ENCODE measurements at regions not wholly inside any gene's neighbourhood (a gene's known extent, or its start where the extent isn't known, plus 50 kb on each side); places are given as distances from the start of the nearest gene placed in this dataset.

DNA sequence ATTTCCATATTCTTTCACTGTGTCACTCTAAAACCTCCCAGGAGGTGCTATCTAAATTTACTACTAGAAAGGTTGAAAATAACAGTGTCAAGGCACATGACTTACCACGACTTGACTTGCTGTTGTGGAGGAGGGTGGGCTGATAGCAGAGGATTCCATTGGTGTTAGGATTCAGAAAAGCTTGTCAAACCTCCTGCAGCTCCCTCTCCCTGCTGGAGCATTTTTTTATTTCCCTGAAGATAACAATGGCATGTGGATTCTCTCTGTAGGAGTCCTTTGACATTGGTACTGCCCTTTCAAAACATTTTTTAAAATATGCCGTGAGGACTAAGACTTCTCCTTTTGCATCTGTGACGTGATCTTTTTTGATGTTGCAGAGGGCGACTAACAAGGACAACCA, 696.9 kb upstream of the GYPC start:
- Histone ChIP-seq H3K4me3 (ENCODE audit: insufficient read depth in 1 of 2, low read depth in 1 of 2, low read length in 2 of 2) (no peak overlapping the region), H3K18ac (ENCODE audit: low read depth in 1 of 2, low read length in 2 of 2) (no peak overlapping the region), H3K27ac (ENCODE audit: low read length, poor library complexity, severe bottlenecking) (no peak overlapping the region), H4K8ac (ENCODE audit: low read length) (no peak overlapping the region), H2BK15ac (ENCODE audit: low read depth, poor library complexity, severe bottlenecking) (no peak overlapping the region), H3K4me1 (ENCODE audit: control insufficient read depth, insufficient read depth, low read depth, low read length) (no peaks in the 10 kb centered on the region), H3K27me3 (ENCODE audit: control insufficient read depth in 1 of 2, insufficient read depth in 1 of 2, low read length in 2 of 2) (no peaks in the 10 kb centered on the region), H3K79me1 (replicated peaks; ENCODE audit: low read length, poor library complexity, severe bottlenecking) (no peaks in the 10 kb centered on the region), H3K36me3 (ENCODE audit: control insufficient read depth in 1 of 2, insufficient read depth in 2 of 2, low read depth in 1 of 2, low read length in 2 of 2) (no peaks in the 10 kb centered on the region), H2BK120ac (ENCODE audit: low read depth, low read length) (no peak overlapping the region), H3K14ac (ENCODE audit: low read length in 2 of 2) (no peak overlapping the region), H2BK5ac (ENCODE audit: low read depth, low read length, poor library complexity, severe bottlenecking) (no peak overlapping the region), H3K23ac (ENCODE audit: low read length in 2 of 2) (no peak overlapping the region), H2AFZ (ENCODE audit: low read depth, low read length) (no peak overlapping the region), H4K91ac (ENCODE audit: low read length) (no peak overlapping the region), H2BK12ac (ENCODE audit: low read length in 2 of 2) (no peak overlapping the region), H3K9me3 (ENCODE audit: control insufficient read depth, low read length) (peaks cover 14% of the 10 kb centered on the region), H3K9ac (ENCODE audit: low read length) (no peak overlapping the region), H2AK5ac (ENCODE audit: low read length, severe bottlenecking) (no peak overlapping the region), H3K4me2 (ENCODE audit: low read length, poor library complexity, severe bottlenecking) (no peak overlapping the region), H3K4ac (ENCODE audit: low read depth in 1 of 2, low read length in 2 of 2) (no peak overlapping the region)
- 17% methylated on average over 1 of the region's 4 CpGs for WGBS
- DNase-seq: no peak

DNA sequence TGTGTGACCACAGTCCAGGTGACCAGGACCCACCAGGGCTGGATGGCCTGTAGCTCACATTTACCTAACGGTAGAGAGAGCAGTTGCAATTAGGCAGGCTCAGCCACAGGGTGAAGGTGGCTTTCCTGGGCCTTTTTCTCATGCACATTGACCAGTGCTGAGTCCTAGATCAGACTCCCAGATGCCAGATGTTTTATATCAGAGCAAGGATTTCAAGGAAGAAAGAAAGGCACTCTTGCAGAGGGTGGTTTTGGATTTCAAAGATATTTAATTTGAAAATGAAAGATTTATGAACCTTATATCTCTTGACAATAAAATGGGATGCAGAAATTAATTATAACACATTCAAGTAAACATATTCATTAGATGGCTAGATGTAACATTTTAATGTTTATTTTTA, 694.2 kb upstream of the GYPC start:
- Histone ChIP-seq H3K23ac (ENCODE audit: low read length in 2 of 2) (no peak overlapping the region), H3K4me3 (ENCODE audit: insufficient read depth in 1 of 2, low read depth in 1 of 2, low read length in 2 of 2) (no peak overlapping the region), H3K18ac (ENCODE audit: low read depth in 1 of 2, low read length in 2 of 2) (no peak overlapping the region), H2BK12ac (ENCODE audit: low read length in 2 of 2) (no peak overlapping the region), H3K14ac (ENCODE audit: low read length in 2 of 2) (no peak overlapping the region), H3K4me2 (ENCODE audit: low read length, poor library complexity, severe bottlenecking) (no peak overlapping the region), H2AFZ (ENCODE audit: low read depth, low read length) (no peak overlapping the region), H2AK5ac (ENCODE audit: low read length, severe bottlenecking) (no peak overlapping the region), H2BK5ac (ENCODE audit: low read depth, low read length, poor library complexity, severe bottlenecking) (no peak overlapping the region), H2BK120ac (ENCODE audit: low read depth, low read length) (no peak overlapping the region), H3K9ac (ENCODE audit: low read length) (no peak overlapping the region), H3K36me3 (ENCODE audit: control insufficient read depth in 1 of 2, insufficient read depth in 2 of 2, low read depth in 1 of 2, low read length in 2 of 2) (no peaks in the 10 kb centered on the region), H4K8ac (ENCODE audit: low read length) (no peak overlapping the region), H4K91ac (ENCODE audit: low read length) (no peak overlapping the region), H3K27ac (ENCODE audit: low read length, poor library complexity, severe bottlenecking) (no peak overlapping the region), H3K9me3 (ENCODE audit: control insufficient read depth, low read length) (peaks cover 8% of the 10 kb centered on the region), H3K4me1 (ENCODE audit: control insufficient read depth, insufficient read depth, low read depth, low read length) (no peaks in the 10 kb centered on the region), H3K4ac (ENCODE audit: low read depth in 1 of 2, low read length in 2 of 2) (no peak overlapping the region), H3K27me3 (ENCODE audit: control insufficient read depth in 1 of 2, insufficient read depth in 1 of 2, low read length in 2 of 2) (no peaks in the 10 kb centered on the region), H3K79me1 (replicated peaks; ENCODE audit: low read length, poor library complexity, severe bottlenecking) (no peaks in the 10 kb centered on the region), H2BK15ac (ENCODE audit: low read depth, poor library complexity, severe bottlenecking) (no peak overlapping the region)
- no peak for DNase-seq
- WGBS: 56% methylated on average over 1 of the region's 1 CpG

GRCh38 chr2:125979886-125980285, 676.1 kb upstream of the GYPC start:
- H3K4me2 ChIP-seq (ENCODE audit: low read length, poor library complexity, severe bottlenecking): no peak overlapping the region
- H2BK15ac ChIP-seq (ENCODE audit: low read depth, poor library complexity, severe bottlenecking): no peak overlapping the region
- H2AFZ ChIP-seq (ENCODE audit: low read depth, low read length): no peak overlapping the region
- no peak overlapping the region for H3K4me3 ChIP-seq (ENCODE audit: insufficient read depth in 1 of 2, low read depth in 1 of 2, low read length in 2 of 2)
- no peak overlapping the region for H2BK120ac ChIP-seq (ENCODE audit: low read depth, low read length)
- H3K27ac ChIP-seq (ENCODE audit: low read length, poor library complexity, severe bottlenecking): no peak overlapping the region
- no peak overlapping the region for H3K14ac ChIP-seq (ENCODE audit: low read length in 2 of 2)
- H3K23ac ChIP-seq (ENCODE audit: low read length in 2 of 2): no peak overlapping the region
- H3K79me1 ChIP-seq (replicated peaks; ENCODE audit: low read length, poor library complexity, severe bottlenecking): no peaks in the 10 kb centered on the region
- DNase-seq: no peak
- H2BK5ac ChIP-seq (ENCODE audit: low read depth, low read length, poor library complexity, severe bottlenecking): no peak overlapping the region
- no peak overlapping the region for H2AK5ac ChIP-seq (ENCODE audit: low read length, severe bottlenecking)
- H4K91ac ChIP-seq (ENCODE audit: low read length): no peak overlapping the region
- no peaks in the 10 kb centered on the region for H3K36me3 ChIP-seq (ENCODE audit: control insufficient read depth in 1 of 2, insufficient read depth in 2 of 2, low read depth in 1 of 2, low read length in 2 of 2)
- H2BK12ac ChIP-seq (ENCODE audit: low read length in 2 of 2): no peak overlapping the region
- no peak overlapping the region for H3K18ac ChIP-seq (ENCODE audit: low read depth in 1 of 2, low read length in 2 of 2)
- no peak overlapping the region for H4K8ac ChIP-seq (ENCODE audit: low read length)
- H3K9me3 ChIP-seq (ENCODE audit: control insufficient read depth, low read length): peaks cover 3% of the 10 kb centered on the region
- no peak overlapping the region for H3K4ac ChIP-seq (ENCODE audit: low read depth in 1 of 2, low read length in 2 of 2)
- H3K9ac ChIP-seq (ENCODE audit: low read length): no peak overlapping the region
- H3K4me1 ChIP-seq (ENCODE audit: control insufficient read depth, insufficient read depth, low read depth, low read length): no peaks in the 10 kb centered on the region
- H3K27me3 ChIP-seq (ENCODE audit: control insufficient read depth in 1 of 2, insufficient read depth in 1 of 2, low read length in 2 of 2): no peaks in the 10 kb centered on the region
- 49% methylated on average over 2 of the region's 2 CpGs for WGBS

DNA sequence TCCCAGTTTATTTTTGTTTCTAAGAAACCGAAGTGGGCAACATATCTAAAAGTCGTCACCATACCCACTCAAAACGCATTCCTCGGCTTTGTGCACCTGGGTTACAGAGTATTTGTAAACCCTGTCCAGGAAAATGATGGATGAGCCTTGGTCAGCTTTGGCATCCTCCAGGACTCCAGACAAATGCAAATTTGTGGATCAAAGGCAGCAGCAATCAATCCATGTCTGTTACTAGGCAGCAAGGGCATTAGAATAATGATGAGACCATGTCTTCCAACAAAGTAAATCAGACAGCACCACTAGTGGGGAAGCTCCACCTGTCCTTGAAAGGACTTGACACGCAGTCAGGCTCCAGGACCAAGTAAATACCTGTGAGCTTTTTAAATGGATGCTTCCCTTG, 672.6 kb upstream of the GYPC start:
- peaks cover 3% of the 10 kb centered on the region for H3K9me3 ChIP-seq (ENCODE audit: control insufficient read depth, low read length)
- no peak overlapping the region for H2AK5ac ChIP-seq (ENCODE audit: low read length, severe bottlenecking)
- H3K27ac ChIP-seq (ENCODE audit: low read length, poor library complexity, severe bottlenecking): no peak overlapping the region
- H3K9ac ChIP-seq (ENCODE audit: low read length): no peak overlapping the region
- no peak overlapping the region for H2BK120ac ChIP-seq (ENCODE audit: low read depth, low read length)
- H3K36me3 ChIP-seq (ENCODE audit: control insufficient read depth in 1 of 2, insufficient read depth in 2 of 2, low read depth in 1 of 2, low read length in 2 of 2): no peaks in the 10 kb centered on the region
- no peak overlapping the region for H3K18ac ChIP-seq (ENCODE audit: low read depth in 1 of 2, low read length in 2 of 2)
- no peak overlapping the region for H3K4ac ChIP-seq (ENCODE audit: low read depth in 1 of 2, low read length in 2 of 2)
- H3K27me3 ChIP-seq (ENCODE audit: control insufficient read depth in 1 of 2, insufficient read depth in 1 of 2, low read length in 2 of 2): no peaks in the 10 kb centered on the region
- no peak overlapping the region for H2BK5ac ChIP-seq (ENCODE audit: low read depth, low read length, poor library complexity, severe bottlenecking)
- no peak overlapping the region for H2BK12ac ChIP-seq (ENCODE audit: low read length in 2 of 2)
- H3K14ac ChIP-seq (ENCODE audit: low read length in 2 of 2): no peak overlapping the region
- H3K4me1 ChIP-seq (ENCODE audit: control insufficient read depth, insufficient read depth, low read depth, low read length): no peaks in the 10 kb centered on the region
- no peak for DNase-seq
- no peak overlapping the region for H3K23ac ChIP-seq (ENCODE audit: low read length in 2 of 2)
- no peak overlapping the region for H4K8ac ChIP-seq (ENCODE audit: low read length)
- no peak overlapping the region for H2AFZ ChIP-seq (ENCODE audit: low read depth, low read length)
- no peaks in the 10 kb centered on the region for H3K79me1 ChIP-seq (replicated peaks; ENCODE audit: low read length, poor library complexity, severe bottlenecking)
- WGBS: 77% methylated on average over 5 of the region's 5 CpGs
- no peak overlapping the region for H2BK15ac ChIP-seq (ENCODE audit: low read depth, poor library complexity, severe bottlenecking)
- no peak overlapping the region for H3K4me2 ChIP-seq (ENCODE audit: low read length, poor library complexity, severe bottlenecking)
- no peak overlapping the region for H4K91ac ChIP-seq (ENCODE audit: low read length)
- no peak overlapping the region for H3K4me3 ChIP-seq (ENCODE audit: insufficient read depth in 1 of 2, low read depth in 1 of 2, low read length in 2 of 2)
